Caco-2 (cell line): ENCODE measurements at regions not wholly inside any gene's neighbourhood (a gene's known extent, or its start where the extent isn't known, plus 50 kb on each side); places are given as distances from the start of the nearest gene placed in this dataset.

Experiments used
- BruUV-seq: library from RNA; stranded (reverse); fragments of 400-500 nt; replicated peaks from 2 replicates; lab custom pipeline; 2021; lab: Mats Ljungman, UMichigan
- CTCF ChIA-PET: fragments of 300-600 bp; sonication (Branson Sonifier 250); formaldehyde crosslinking; loops from one replicate; lab custom pipeline; 2022; ENCODE audit warnings: antibody characterized with exemption; lab: Charles Lee
- POLR2A ChIA-PET: fragments of 300-600 bp; sonication (Branson Sonifier 250); formaldehyde crosslinking; loops from one replicate; lab custom pipeline; 2022; ENCODE audit warnings: antibody characterized with exemption; lab: Charles Lee
- DNase-seq, 2 experiments: peaks; one replicate each; pipeline versions ENCODE4 v3.0.0 to v3.0.0-alpha.2; 2020 to 2022
- H3K27me3 ChIP-seq: replicated peaks from 2 replicates; pipeline ENCODE4 v1.6.0; 2011; ENCODE audit warnings: low read length; ENCODE audit not compliant: control insufficient read depth, insufficient read depth
- H3K36me3 ChIP-seq: 2 replicates; pipeline ENCODE4 v1.5.1; 2011; ENCODE audit warnings: low read length; ENCODE audit not compliant: control insufficient read depth, insufficient read depth
- H3K4me1 ChIP-seq: fragments of 250-450 bp; sonication (Bioruptor Pico); 2 replicates; pipeline ENCODE4 v1.5.1; 2020; ENCODE audit warnings: mild to moderate bottlenecking
- H3K4me3 ChIP-seq: 2 replicates; pipeline ENCODE4 v1.5.1; 2011; ENCODE audit warnings: low read depth, mild to moderate bottlenecking, control low read depth, low read length
- H3K9me3 ChIP-seq: fragments of 250-450 bp; sonication (Bioruptor Pico); 2 replicates; pipeline ENCODE4 v1.5.1; 2020; ENCODE audit warnings: mild to moderate bottlenecking, moderate library complexity
- H3K27ac Mint-ChIP-seq: one replicate; pipeline ENCODE4 v1.8.0; 2022; ENCODE audit warnings: mixed read lengths; ENCODE audit not compliant: unreplicated experiment
- H3K27me3 Mint-ChIP-seq: one replicate; pipeline ENCODE4 v1.8.0; 2022; ENCODE audit warnings: mixed read lengths; ENCODE audit not compliant: insufficient read depth, unreplicated experiment
- H3K36me3 Mint-ChIP-seq: one replicate; pipeline ENCODE4 v1.8.0; 2022; ENCODE audit warnings: mild to moderate bottlenecking, mixed read lengths; ENCODE audit not compliant: insufficient read depth, unreplicated experiment
- H3K4me1 Mint-ChIP-seq: one replicate; pipeline ENCODE4 v1.8.0; 2022; ENCODE audit warnings: low read depth, mixed read lengths; ENCODE audit not compliant: unreplicated experiment
- H3K4me3 Mint-ChIP-seq: one replicate; pipeline ENCODE4 v1.8.0; 2022; ENCODE audit warnings: mild to moderate bottlenecking, moderate library complexity, mixed read lengths; ENCODE audit not compliant: unreplicated experiment
- H3K9me3 Mint-ChIP-seq: one replicate; pipeline ENCODE4 v1.8.0; 2022; ENCODE audit warnings: mixed read lengths; ENCODE audit not compliant: unreplicated experiment
- intact Hi-C: fragments of 100-400 bp; cut with micrococcal nuclease; formaldehyde crosslinking; loops from one replicate; pipeline ENCODE4 v1.10.0; 2022; ENCODE audit not compliant: unreplicated experiment
- TF ChIP-seq, protein P1 (sequence below), 2 experiments: fragments of 200-600 bp in 1 of 2; IDR thresholded peaks; 1 replicate in 1 of 2; 2 replicates in 1 of 2; pipeline versions ENCODE4 v1.5.1 to v1.8.0; 2011 to 2022; ENCODE audit warnings: antibody characterized with exemption in 1 of 2, control low read depth in 1 of 2, inconsistent platforms in 1 of 2, low read depth in 1 of 2, low read length in 1 of 2, mild to moderate bottlenecking in 1 of 2, moderate library complexity in 1 of 2; ENCODE audit not compliant: insufficient read depth in 1 of 2, severe bottlenecking in 1 of 2, unreplicated experiment in 1 of 2

DNA sequence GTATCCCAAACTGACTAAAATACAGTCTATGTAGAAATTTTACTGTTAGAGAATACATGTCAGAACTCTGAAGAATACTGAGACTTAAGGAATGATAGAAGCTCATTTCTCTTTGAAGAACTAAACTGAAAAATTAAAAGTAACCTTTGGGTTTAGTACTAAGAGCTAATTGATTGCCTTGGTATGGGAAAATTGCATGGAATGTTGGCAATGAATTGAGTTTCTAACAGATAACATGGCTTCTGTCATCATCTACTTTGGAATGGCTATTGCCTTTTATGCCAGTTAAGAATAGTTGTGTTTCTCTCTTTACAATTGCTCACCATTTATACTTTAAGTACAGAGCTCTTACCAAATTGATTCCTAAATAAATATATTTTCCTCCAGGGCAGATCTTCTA, 308.8 kb upstream of the SYT1 start:
- no peak overlapping the region for H3K27ac Mint-ChIP-seq
- TF ChIP-seq, protein P1, sequence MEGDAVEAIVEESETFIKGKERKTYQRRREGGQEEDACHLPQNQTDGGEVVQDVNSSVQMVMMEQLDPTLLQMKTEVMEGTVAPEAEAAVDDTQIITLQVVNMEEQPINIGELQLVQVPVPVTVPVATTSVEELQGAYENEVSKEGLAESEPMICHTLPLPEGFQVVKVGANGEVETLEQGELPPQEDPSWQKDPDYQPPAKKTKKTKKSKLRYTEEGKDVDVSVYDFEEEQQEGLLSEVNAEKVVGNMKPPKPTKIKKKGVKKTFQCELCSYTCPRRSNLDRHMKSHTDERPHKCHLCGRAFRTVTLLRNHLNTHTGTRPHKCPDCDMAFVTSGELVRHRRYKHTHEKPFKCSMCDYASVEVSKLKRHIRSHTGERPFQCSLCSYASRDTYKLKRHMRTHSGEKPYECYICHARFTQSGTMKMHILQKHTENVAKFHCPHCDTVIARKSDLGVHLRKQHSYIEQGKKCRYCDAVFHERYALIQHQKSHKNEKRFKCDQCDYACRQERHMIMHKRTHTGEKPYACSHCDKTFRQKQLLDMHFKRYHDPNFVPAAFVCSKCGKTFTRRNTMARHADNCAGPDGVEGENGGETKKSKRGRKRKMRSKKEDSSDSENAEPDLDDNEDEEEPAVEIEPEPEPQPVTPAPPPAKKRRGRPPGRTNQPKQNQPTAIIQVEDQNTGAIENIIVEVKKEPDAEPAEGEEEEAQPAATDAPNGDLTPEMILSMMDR (IDR thresholded peaks at IDR 0.05; ENCODE audit: insufficient read depth in 1 of 2, low read depth in 1 of 2, low read length in 1 of 2, severe bottlenecking in 1 of 2, unreplicated experiment in 1 of 2): no peak
- Histone ChIP-seq H3K27me3 (no peaks in the 10 kb centered on the region), H3K4me1 (0 out of 2 replicates have a peak, but pooled peaks cover 6% of the 10 kb centered on the region), H3K9me3 (no peaks in the 10 kb centered on the region), H3K36me3 (no peaks in the 10 kb centered on the region), H3K4me3 (no peak overlapping the region)
- no peaks in the 10 kb centered on the region for H3K36me3 Mint-ChIP-seq
- BruUV-seq: no TSS peak
- ChIA-PET CTCF (no interaction called here), POLR2A (no interaction called here)
- intact Hi-C loops: no loop called here
- peaks cover 5% of the 10 kb centered on the region for H3K27me3 Mint-ChIP-seq
- H3K4me3 Mint-ChIP-seq: no peak overlapping the region
- no peaks in the 10 kb centered on the region for H3K9me3 Mint-ChIP-seq
- no peak for DNase-seq
- H3K4me1 Mint-ChIP-seq: peaks cover 7% of the 10 kb centered on the region

DNA sequence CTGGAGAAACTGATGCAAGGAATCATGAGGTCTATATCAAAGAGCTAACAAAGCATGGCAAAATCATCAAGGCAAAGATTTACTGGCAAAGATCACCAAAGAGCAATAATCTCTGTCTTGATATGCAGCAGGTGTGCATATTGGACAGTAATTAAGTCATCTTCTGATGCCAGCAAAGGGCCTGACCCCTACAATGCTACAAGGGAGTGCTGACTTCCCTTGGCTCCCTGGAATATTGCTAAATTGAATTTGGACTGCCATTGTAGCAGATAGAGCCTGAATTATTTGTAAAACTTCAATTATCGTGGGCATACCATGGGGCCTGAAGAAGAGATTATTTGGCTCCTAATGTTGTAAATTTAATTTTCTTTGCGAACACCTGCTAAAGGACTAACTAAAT, 307.9 kb upstream of the SYT1 start:
- H3K4me1 ChIP-seq: 0 out of 2 replicates have a peak, but pooled peaks cover 6% of the 10 kb centered on the region
- TF ChIP-seq, protein P1 (IDR thresholded peaks at IDR 0.05; ENCODE audit: insufficient read depth in 1 of 2, low read depth in 1 of 2, low read length in 1 of 2, severe bottlenecking in 1 of 2, unreplicated experiment in 1 of 2): no peak
- intact Hi-C loops: no loop called here
- H3K9me3 Mint-ChIP-seq: no peaks in the 10 kb centered on the region
- H3K36me3 ChIP-seq: no peaks in the 10 kb centered on the region
- H3K4me3 ChIP-seq: no peak overlapping the region
- no peaks in the 10 kb centered on the region for H3K9me3 ChIP-seq
- no TSS peak for BruUV-seq
- H3K27me3 ChIP-seq: no peaks in the 10 kb centered on the region
- DNase-seq: no peak
- no peak overlapping the region for H3K27ac Mint-ChIP-seq
- H3K36me3 Mint-ChIP-seq: no peaks in the 10 kb centered on the region
- POLR2A ChIA-PET: no interaction called here
- no peak overlapping the region for H3K4me3 Mint-ChIP-seq
- peaks cover 5% of the 10 kb centered on the region for H3K27me3 Mint-ChIP-seq
- peaks cover 7% of the 10 kb centered on the region for H3K4me1 Mint-ChIP-seq
- CTCF ChIA-PET: no interaction called here

DNA sequence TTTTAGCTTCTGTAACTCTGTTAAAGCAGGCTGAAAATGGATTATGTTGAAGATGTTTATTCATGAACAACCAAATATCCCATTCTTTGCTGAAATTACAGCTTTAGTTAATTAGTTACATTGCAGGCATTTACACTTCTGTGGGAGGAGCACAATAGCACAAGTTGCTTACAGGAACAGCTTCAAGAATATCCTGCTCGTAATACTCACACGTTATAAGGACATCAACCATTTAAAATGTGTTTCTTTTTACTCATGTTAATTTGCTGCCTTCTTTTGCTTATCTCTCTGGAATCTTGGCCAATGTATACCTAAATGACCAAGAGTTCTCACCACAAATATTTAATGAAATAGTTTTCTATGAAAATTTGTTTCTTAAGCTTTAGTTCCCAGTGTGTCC, 305.2 kb upstream of the SYT1 start:
- H3K9me3 ChIP-seq: no peaks in the 10 kb centered on the region
- no peak overlapping the region for H3K4me3 ChIP-seq
- DNase-seq: no peak
- no peak overlapping the region for H3K27ac Mint-ChIP-seq
- no peak overlapping the region for H3K4me3 Mint-ChIP-seq
- 0 out of 2 replicates have a peak, but pooled peaks cover 6% of the 10 kb centered on the region for H3K4me1 ChIP-seq
- TF ChIP-seq, protein P1 (IDR thresholded peaks at IDR 0.05; ENCODE audit: insufficient read depth in 1 of 2, low read depth in 1 of 2, low read length in 1 of 2, severe bottlenecking in 1 of 2, unreplicated experiment in 1 of 2): no peak
- CTCF ChIA-PET: no interaction called here
- no peaks in the 10 kb centered on the region for H3K36me3 Mint-ChIP-seq
- no peaks in the 10 kb centered on the region for H3K9me3 Mint-ChIP-seq
- POLR2A ChIA-PET: no interaction called here
- peaks cover 5% of the 10 kb centered on the region for H3K27me3 Mint-ChIP-seq
- H3K4me1 Mint-ChIP-seq: peaks cover 7% of the 10 kb centered on the region
- intact Hi-C loops: no loop called here
- H3K36me3 ChIP-seq: no peaks in the 10 kb centered on the region
- no peaks in the 10 kb centered on the region for H3K27me3 ChIP-seq
- no TSS peak for BruUV-seq
